ENCODE measurements at regions not wholly inside any gene's neighbourhood (a gene's known extent, or its start where the extent isn't known, plus 50 kb on each side); places are given as distances from the start of the nearest gene placed in this dataset.

GRCh38 chr2:88842656-88843460 lies 151.4 kb downstream of the RPIA start:
- no peak for TF ChIP-seq CTCF (IDR thresholded peaks at IDR 0.05; ENCODE audit: low read length)
- no peak for TF ChIP-seq EZH2 (IDR thresholded peaks at IDR 0.05; ENCODE audit: borderline replicate concordance, low read length)
